H1 (cell line): ENCODE measurements at regions not wholly inside any gene's neighbourhood (a gene's known extent, or its start where the extent isn't known, plus 50 kb on each side); places are given as distances from the start of the nearest gene placed in this dataset.

Experiments
- CTCF ChIA-PET: fragments of 300-600 bp; sonication (Branson Sonifier 250); formaldehyde crosslinking; loops from one replicate; lab custom pipeline; 2021; ENCODE audit not compliant: partially characterized antibody; lab: Charles Lee
- POLR2A ChIA-PET: fragments of 300-600 bp; sonication (Branson Sonifier 250); formaldehyde crosslinking; loops from one replicate; lab custom pipeline; 2021; ENCODE audit warnings: inconsistent platforms; ENCODE audit not compliant: partially characterized antibody; lab: Charles Lee
- DNase-seq, 2 experiments: peaks; one replicate each; pipeline versions ENCODE4 v3.0.0 to v3.0.0-alpha.2; 2010 to 2022; ENCODE audit warnings: low spot score in 2 of 2, low read depth in 1 of 2, mixed read lengths in 1 of 2
- FAIRE-seq: peaks from 2 replicates; lab custom pipeline; 2011; peaks lifted over from hg19 to GRCh38; lab: Jason Lieb, UNC
- H2AFZ ChIP-seq: 2 replicates; pipeline ENCODE4 v1.8.1; 2012; ENCODE audit warnings: low read length, inconsistent platforms
- H2AK5ac ChIP-seq: 2 replicates; pipeline ENCODE4 v1.6.1; 2013; ENCODE audit warnings: low read depth, low read length
- H2BK120ac ChIP-seq: replicated peaks from 2 replicates; pipeline ENCODE3; 2013; ENCODE audit warnings: low read depth, low read length, inconsistent platforms
- H2BK12ac ChIP-seq: 2 replicates; pipeline ENCODE4 v1.6.1; 2013; ENCODE audit warnings: low read depth, low read length
- H2BK15ac ChIP-seq: 2 replicates; pipeline ENCODE4 v1.6.1; 2013; ENCODE audit warnings: low read length
- H2BK20ac ChIP-seq: 2 replicates; pipeline ENCODE4 v1.6.1; 2013; ENCODE audit warnings: low read length
- H2BK5ac ChIP-seq: 2 replicates; pipeline ENCODE4 v1.6.1; 2013; ENCODE audit warnings: low read depth, low read length
- H3K14ac ChIP-seq: 2 replicates; pipeline ENCODE4 v1.6.1; 2013; ENCODE audit warnings: inconsistent platforms; ENCODE audit not compliant: insufficient read length
- H3K18ac ChIP-seq: 2 replicates; pipeline ENCODE4 v1.6.1; 2013; ENCODE audit warnings: low read length; ENCODE audit errors: extremely low read depth
- H3K23ac ChIP-seq: 2 replicates; pipeline ENCODE4 v1.6.1; 2013; ENCODE audit warnings: inconsistent platforms; ENCODE audit not compliant: insufficient read length
- H3K23me2 ChIP-seq: 2 replicates; pipeline ENCODE4 v1.6.1; 2013; ENCODE audit warnings: low read depth, low read length
- H3K27ac ChIP-seq: 2 replicates; pipeline ENCODE4 v1.6.1; 2011; ENCODE audit warnings: low read depth, low read length, inconsistent platforms
- H3K27me3 ChIP-seq, 4 experiments: replicated peaks in 1 of 4; 1 replicate in 1 of 4; 2 replicates in 3 of 4; pipeline versions ENCODE4 v1.6.1 to v1.8.1; 2011 to 2013; ENCODE audit warnings: low read length in 3 of 4, mild to moderate bottlenecking in 3 of 4, inconsistent platforms in 2 of 4, mixed read lengths in 2 of 4, moderate library complexity in 1 of 4; ENCODE audit not compliant: control insufficient read depth in 3 of 4, insufficient read depth in 3 of 4; ENCODE audit errors: extremely low read depth in 1 of 4
- H3K36me3 ChIP-seq, 4 experiments: 2 replicates each; pipeline versions ENCODE4 v1.6.1 to v1.8.1; 2011 to 2013; ENCODE audit warnings: mild to moderate bottlenecking in 4 of 4, low read length in 3 of 4, moderate library complexity in 2 of 4, control low read depth in 1 of 4, inconsistent platforms in 1 of 4; ENCODE audit not compliant: insufficient read depth in 4 of 4, control insufficient read depth in 2 of 4
- H3K4ac ChIP-seq: replicated peaks from 2 replicates; pipeline ENCODE3; 2013; ENCODE audit warnings: low read length, low read depth, mixed read lengths, inconsistent platforms; ENCODE audit not compliant: insufficient read length
- H3K4me1 ChIP-seq, 4 experiments: replicated peaks in 1 of 4; 1 replicate in 1 of 4; 2 replicates in 3 of 4; pipeline versions ENCODE4 v1.6.1 to v1.8.1; 2011 to 2013; ENCODE audit warnings: low read length in 3 of 4, inconsistent platforms in 2 of 4, mixed read lengths in 1 of 4; ENCODE audit not compliant: insufficient read depth in 4 of 4, control insufficient read depth in 3 of 4
- H3K4me2 ChIP-seq, 2 experiments: 2 replicates each; pipeline versions ENCODE4 v1.6.1 to v1.8.1; 2011 to 2013; ENCODE audit warnings: low read depth in 2 of 2, low read length in 2 of 2, control low read depth in 1 of 2, inconsistent platforms in 1 of 2, mild to moderate bottlenecking in 1 of 2; ENCODE audit not compliant: insufficient read depth in 1 of 2
- H3K4me3 ChIP-seq, 4 experiments: fragments of 200-600, 300-600 bp in 1 of 4; sonication (generic), shearing (Covaris generic), sonication (Bioruptor Twin) in 1 of 4; 2 replicates each; pipeline versions ENCODE4 v1.5.1 to v1.8.1; 2011 to 2016; ENCODE audit warnings: low read length in 4 of 4, low read depth in 3 of 4, control low read depth in 2 of 4, inconsistent platforms in 2 of 4, mild to moderate bottlenecking in 2 of 4, mixed read lengths in 1 of 4, moderate library complexity in 1 of 4; ENCODE audit not compliant: insufficient read depth in 2 of 4; ENCODE audit errors: extremely low read depth in 1 of 4
- H3K56ac ChIP-seq: replicated peaks from 2 replicates; pipeline ENCODE3; 2013; ENCODE audit warnings: low read depth, mild to moderate bottlenecking, mixed read lengths, low read length, inconsistent platforms; ENCODE audit not compliant: insufficient read length
- H3K79me1 ChIP-seq: 2 replicates; pipeline ENCODE4 v1.6.1; 2013; ENCODE audit warnings: low read depth, low read length, control low read depth
- H3K79me2 ChIP-seq, 2 experiments: 2 replicates each; pipeline versions ENCODE4 v1.6.1 to v1.8.1; 2012 to 2013; ENCODE audit warnings: low read length in 2 of 2, mild to moderate bottlenecking in 2 of 2, inconsistent platforms in 1 of 2; ENCODE audit not compliant: insufficient read depth in 2 of 2, control insufficient read depth in 1 of 2
- H3K9ac ChIP-seq, 4 experiments: replicated peaks in 1 of 4; 1 replicate in 1 of 4; 2 replicates in 3 of 4; pipeline versions ENCODE4 v1.6.1 to v1.8.1; 2011 to 2013; ENCODE audit warnings: low read depth in 3 of 4, low read length in 3 of 4, control low read depth in 2 of 4, mild to moderate bottlenecking in 2 of 4, moderate library complexity in 2 of 4, inconsistent platforms in 1 of 4; ENCODE audit errors: extremely low read depth in 1 of 4
- H3K9me3 ChIP-seq, 2 experiments: 2 replicates each; pipeline versions ENCODE4 v1.6.1 to v1.8.1; 2012 to 2013; ENCODE audit warnings: mild to moderate bottlenecking in 2 of 2, moderate library complexity in 2 of 2, control low read depth in 1 of 2, inconsistent platforms in 1 of 2, low read depth in 1 of 2, low read length in 1 of 2, mixed read lengths in 1 of 2; ENCODE audit not compliant: insufficient read depth in 2 of 2
- H4K20me1 ChIP-seq, 2 experiments: replicated peaks in 1 of 2; 2 replicates each; pipeline versions ENCODE3 to v1.8.1; 2011 to 2013; ENCODE audit warnings: inconsistent platforms in 2 of 2, low read length in 2 of 2, mild to moderate bottlenecking in 1 of 2; ENCODE audit not compliant: insufficient read depth in 2 of 2, control insufficient read depth in 1 of 2
- H4K5ac ChIP-seq: 2 replicates; pipeline ENCODE4 v1.6.1; 2013; ENCODE audit warnings: low read length, low read depth, mixed read lengths, inconsistent platforms; ENCODE audit not compliant: insufficient read length
- H4K8ac ChIP-seq: 2 replicates; pipeline ENCODE4 v1.8.0; 2013; ENCODE audit warnings: mild to moderate bottlenecking, moderate library complexity, low read length, inconsistent platforms; ENCODE audit not compliant: insufficient read depth; ENCODE audit errors: extremely low read depth
- H4K91ac ChIP-seq: replicated peaks from 2 replicates; pipeline ENCODE3; 2013; ENCODE audit warnings: low read length, mixed read lengths, inconsistent platforms; ENCODE audit not compliant: insufficient read length
- CBX5 ChIP-seq: fragments of 300-800, 300-1000 bp; sonication (generic); IDR thresholded peaks from 2 replicates; pipeline ENCODE4 v1.7.1; 2016; ENCODE audit warnings: antibody characterized with exemption, low read length, low read depth
- CTBP2 ChIP-seq: IDR thresholded peaks from 2 replicates; pipeline ENCODE4 v1.7.0; 2011; ENCODE audit warnings: borderline replicate concordance, mild to moderate bottlenecking, moderate library complexity, mixed read lengths, low read length; ENCODE audit not compliant: insufficient read depth, insufficient read length
- FOSL1 ChIP-seq: IDR thresholded peaks from 2 replicates; pipeline ENCODE4 v1.6.1; 2011; ENCODE audit warnings: mild to moderate bottlenecking, low read depth, low read length, moderate library complexity; ENCODE audit not compliant: insufficient read depth
- HDAC2 ChIP-seq, 2 experiments: fragments of 300-600 bp in 1 of 2; sonication (generic) in 1 of 2; IDR thresholded peaks; 2 replicates each; pipeline ENCODE4 v1.6.1; 2011 to 2012; ENCODE audit warnings: low read depth in 2 of 2, low read length in 2 of 2, mild to moderate bottlenecking in 2 of 2, moderate library complexity in 2 of 2, borderline replicate concordance in 1 of 2, inconsistent platforms in 1 of 2
- KDM1A ChIP-seq: fragments of 200-600, 300-600 bp; sonication (generic); IDR thresholded peaks from 2 replicates; pipeline ENCODE4 v1.7.1; 2016; ENCODE audit warnings: mild to moderate bottlenecking, low read length, borderline replicate concordance
- NANOG ChIP-seq: IDR thresholded peaks from 2 replicates; pipeline ENCODE4 v1.6.1; 2011; ENCODE audit warnings: low read length, low read depth, mild to moderate bottlenecking, inconsistent platforms; ENCODE audit not compliant: insufficient read depth, poor library complexity, severe bottlenecking
- RAD21 ChIP-seq, 2 experiments: IDR thresholded peaks in 1 of 2; conservative IDR thresholded peaks in 1 of 2; 2 replicates each; pipeline ENCODE4 v1.6.1; 2011; ENCODE audit warnings: low read depth in 2 of 2, low read length in 2 of 2, improper control_type of control experiment in 1 of 2, inconsistent platforms in 1 of 2, mild to moderate bottlenecking in 1 of 2, moderate library complexity in 1 of 2
- RFX5 ChIP-seq: IDR thresholded peaks from 2 replicates; pipeline ENCODE4 v1.6.1; 2011; ENCODE audit warnings: low read depth, low read length, improper control_type of control experiment, borderline replicate concordance
- SIX5 ChIP-seq: IDR thresholded peaks from 2 replicates; pipeline ENCODE4 v1.6.1; 2011; ENCODE audit warnings: mild to moderate bottlenecking, low read depth, low read length
- TBP ChIP-seq: IDR thresholded peaks from 2 replicates; pipeline ENCODE4 v1.6.1; 2011; ENCODE audit warnings: low read depth, low read length, improper control_type of control experiment
- WGBS, 2 experiments: shearing (Covaris generic) in 1 of 2; methylation state at CpG; one replicate each; pipeline versions ENCODE4 v1.1.6 to v1.1.7; 2013 to 2015; ENCODE audit warnings: low lambda C conversion rate in 2 of 2, mixed read lengths in 2 of 2, inconsistent platforms in 1 of 2, low coverage in 1 of 2, missing lambda C conversion rate in 1 of 2; ENCODE audit not compliant: insufficient replicate concordance in 2 of 2, insufficient coverage in 1 of 2, insufficient read length in 1 of 2; ENCODE audit errors: extremely low coverage in 1 of 2, missing lambda C conversion rate in 1 of 2; 5-methylcytosine and 5-hydroxymethylcytosine counted together
- TF ChIP-seq, protein P1 (sequence below), 3 experiments: IDR thresholded peaks; 1 replicate in 2 of 3; 2 replicates in 1 of 3; pipeline versions ENCODE4 v1.5.1 to v1.6.1; 2011; ENCODE audit warnings: low read length in 3 of 3, mild to moderate bottlenecking in 3 of 3, inconsistent platforms in 2 of 3, low read depth in 1 of 3, moderate library complexity in 1 of 3; ENCODE audit not compliant: insufficient read depth in 1 of 3; ENCODE audit errors: control extremely low read depth in 1 of 3

DNA sequence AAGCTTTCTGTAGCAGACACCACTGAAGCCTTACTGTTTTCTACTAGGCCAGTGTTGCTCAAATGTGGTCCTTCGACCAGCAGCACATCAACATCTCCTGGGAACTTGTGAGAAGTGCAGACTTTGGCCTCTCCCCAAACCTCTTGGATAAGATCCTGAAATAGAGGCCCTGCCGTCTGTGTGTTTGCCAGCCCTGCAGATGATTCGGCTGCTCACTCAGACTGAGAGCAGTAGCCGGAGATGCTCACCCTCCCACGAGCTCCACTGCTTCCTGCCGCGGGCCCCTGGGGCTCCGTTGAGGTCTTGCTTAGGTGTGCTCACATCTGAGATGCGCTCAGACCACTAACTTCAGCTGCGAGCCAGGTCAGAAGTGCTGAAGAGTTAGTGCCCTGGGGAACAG is 129.5 kb upstream of the SSTR4 start:
- Histone ChIP-seq H2BK5ac (no peak overlapping the region), H3K4ac (no peak overlapping the region), H2BK15ac (no peak overlapping the region), H3K4me3 (no peak overlapping the region), H2BK120ac (no peak overlapping the region), H2BK12ac (no peak overlapping the region), H4K5ac (no peak overlapping the region), H3K27me3 (no peaks in the 10 kb centered on the region), H3K79me2 (no peaks in the 10 kb centered on the region), H3K36me3 (no peaks in the 10 kb centered on the region), H3K9me3 (no peaks in the 10 kb centered on the region), H4K8ac (no peak overlapping the region), H3K18ac (no peak overlapping the region), H3K9ac (no peak overlapping the region), H4K91ac (no peak overlapping the region), H3K4me1 (no peaks in the 10 kb centered on the region), H3K14ac (no peak overlapping the region), H3K27ac (no peak overlapping the region), H4K20me1 (no peaks in the 10 kb centered on the region), H3K56ac (no peak overlapping the region), H2AFZ (no peak overlapping the region), H3K23ac (no peak overlapping the region), H3K79me1 (no peaks in the 10 kb centered on the region), H2BK20ac (no peak overlapping the region), H3K4me2 (no peak overlapping the region), H3K23me2 (no peaks in the 10 kb centered on the region; the same call in 1 of the 2 replicates), H2AK5ac (no peak overlapping the region)
- 86% methylated on average over 10 of the region's 10 CpGs; no CpG with 5 or more reads in 1 of the 2 experiments for WGBS, 2 experiments
- ChIA-PET CTCF (interaction anchor here (1.0 to 1.5 kb wide), 2 partner anchors 34 to 199 kb away, joined by 3 to 4 read pairs; no protein-coding TSS in a partner anchor), POLR2A (no interaction called here)
- DNase-seq: no peak
- FAIRE-seq: no peak
- TF ChIP-seq KDM1A (no peak), CBX5 (no peak), CTBP2 (no peak), HDAC2 (IDR thresholded peaks at IDR 0.05; ENCODE audit: borderline replicate concordance in 1 of 2, low read depth in 2 of 2, low read length in 2 of 2) (no peak), NANOG (no peak), SIX5 (no peak), RAD21 (IDR thresholded peaks at IDR 0.05 in 1 of 2, conservative IDR thresholded peaks at IDR 0.05 in 1 of 2; ENCODE audit: low read depth in 2 of 2, low read length in 2 of 2) (no peak), RFX5 (no peak), FOSL1 (no peak), TBP (no peak)
- TF ChIP-seq, protein P1, sequence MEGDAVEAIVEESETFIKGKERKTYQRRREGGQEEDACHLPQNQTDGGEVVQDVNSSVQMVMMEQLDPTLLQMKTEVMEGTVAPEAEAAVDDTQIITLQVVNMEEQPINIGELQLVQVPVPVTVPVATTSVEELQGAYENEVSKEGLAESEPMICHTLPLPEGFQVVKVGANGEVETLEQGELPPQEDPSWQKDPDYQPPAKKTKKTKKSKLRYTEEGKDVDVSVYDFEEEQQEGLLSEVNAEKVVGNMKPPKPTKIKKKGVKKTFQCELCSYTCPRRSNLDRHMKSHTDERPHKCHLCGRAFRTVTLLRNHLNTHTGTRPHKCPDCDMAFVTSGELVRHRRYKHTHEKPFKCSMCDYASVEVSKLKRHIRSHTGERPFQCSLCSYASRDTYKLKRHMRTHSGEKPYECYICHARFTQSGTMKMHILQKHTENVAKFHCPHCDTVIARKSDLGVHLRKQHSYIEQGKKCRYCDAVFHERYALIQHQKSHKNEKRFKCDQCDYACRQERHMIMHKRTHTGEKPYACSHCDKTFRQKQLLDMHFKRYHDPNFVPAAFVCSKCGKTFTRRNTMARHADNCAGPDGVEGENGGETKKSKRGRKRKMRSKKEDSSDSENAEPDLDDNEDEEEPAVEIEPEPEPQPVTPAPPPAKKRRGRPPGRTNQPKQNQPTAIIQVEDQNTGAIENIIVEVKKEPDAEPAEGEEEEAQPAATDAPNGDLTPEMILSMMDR (IDR thresholded peaks at IDR 0.05; ENCODE audit: control extremely low read depth in 1 of 3, insufficient read depth in 1 of 3, low read depth in 1 of 3, low read length in 3 of 3): no peak
